Stimulated activated CD4-positive, alpha-beta T cell treated with anti-CD3 and anti-CD28 coated beads, Interleukin-15, amount 100 ng/mL, for 24 hours (primary cell): ENCODE measurements at regions not wholly inside any gene's neighbourhood (a gene's known extent, or its start where the extent isn't known, plus 50 kb on each side); places are given as distances from the start of the nearest gene placed in this dataset.

ENCODE experiments used
- DNase-seq: peaks from one replicate; pipeline ENCODE4 v3.0.0-alpha.2; 2020

GRCh38 chr9:1202512-1203280 lies 152.5 kb downstream of the DMRT2 start:
- no peak for DNase-seq

- no peak for DNase-seq
Measured at GRCh38 chr9:1207686-1208085, 157.5 kb downstream of the DMRT2 start.

GRCh38 chr9:1208157-1208556 lies 158.0 kb downstream of the DMRT2 start:
- DNase-seq, result no peak

DNA sequence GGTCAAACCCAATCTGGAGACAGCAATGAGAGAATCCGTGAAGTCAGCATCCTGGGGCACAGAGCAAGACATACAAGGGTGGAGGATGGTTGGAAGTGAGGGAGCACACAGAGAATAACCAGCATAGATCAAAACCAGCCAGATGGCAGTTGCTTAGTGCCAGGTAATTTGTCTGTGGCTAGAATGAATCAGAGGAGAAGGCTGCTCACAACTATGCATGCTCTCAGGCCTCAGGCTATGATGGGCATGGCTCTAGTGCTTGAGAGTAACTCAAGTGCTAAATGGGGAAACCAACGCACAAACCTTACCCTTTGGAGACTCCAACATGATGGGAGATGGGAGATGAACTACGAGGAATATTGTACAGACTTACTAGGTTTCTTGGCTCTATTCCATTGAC lies 160.8 kb downstream of the DMRT2 start:
- no peak for DNase-seq

DNA sequence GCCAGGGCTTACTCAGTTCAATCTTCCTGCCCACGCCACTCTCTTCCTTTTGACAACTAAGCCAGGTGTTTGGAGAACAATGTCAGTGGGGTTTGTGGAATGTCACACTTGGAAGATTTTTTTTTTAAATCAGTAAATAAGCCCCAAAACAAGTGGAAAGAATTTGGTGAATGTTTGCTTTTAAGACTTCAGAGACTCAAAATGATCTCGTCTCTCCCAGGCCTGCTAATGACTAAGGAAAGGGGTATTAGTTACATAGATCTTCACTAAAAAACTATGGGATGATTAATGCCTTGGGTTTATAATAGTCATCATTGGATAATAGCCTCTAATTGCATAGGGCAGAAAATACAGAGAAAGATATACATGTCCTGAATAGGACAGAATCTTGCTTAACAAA lies 166.4 kb downstream of the DMRT2 start:
- no peak for DNase-seq

GRCh38 chr9:1217076-1217475 lies 166.9 kb downstream of the DMRT2 start:
- no peak for DNase-seq

DNA sequence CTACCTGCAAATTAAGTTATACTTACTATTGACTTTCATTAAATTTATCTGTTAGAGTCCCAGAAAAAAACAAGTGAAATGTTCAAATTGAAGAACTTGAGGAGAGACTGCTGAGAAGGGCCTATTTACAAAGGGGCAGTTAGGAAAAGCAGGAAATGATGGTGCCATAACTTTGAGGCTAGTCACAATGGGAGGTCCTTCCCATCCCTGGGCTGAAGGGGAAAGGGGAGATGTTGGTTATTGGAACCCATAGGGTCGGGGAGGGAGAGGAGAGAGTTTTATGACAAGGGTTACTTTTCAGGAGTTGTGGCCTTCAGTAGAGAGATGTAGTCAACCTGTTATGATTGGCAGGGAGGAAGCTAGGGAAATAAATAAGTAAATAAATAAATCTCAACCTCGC lies 169.1 kb downstream of the DMRT2 start:
- DNase-seq, result no peak

- DNase-seq, result no peak
Measured at GRCh38 chr9:1221298-1221697, 171.1 kb downstream of the DMRT2 start.

DNA sequence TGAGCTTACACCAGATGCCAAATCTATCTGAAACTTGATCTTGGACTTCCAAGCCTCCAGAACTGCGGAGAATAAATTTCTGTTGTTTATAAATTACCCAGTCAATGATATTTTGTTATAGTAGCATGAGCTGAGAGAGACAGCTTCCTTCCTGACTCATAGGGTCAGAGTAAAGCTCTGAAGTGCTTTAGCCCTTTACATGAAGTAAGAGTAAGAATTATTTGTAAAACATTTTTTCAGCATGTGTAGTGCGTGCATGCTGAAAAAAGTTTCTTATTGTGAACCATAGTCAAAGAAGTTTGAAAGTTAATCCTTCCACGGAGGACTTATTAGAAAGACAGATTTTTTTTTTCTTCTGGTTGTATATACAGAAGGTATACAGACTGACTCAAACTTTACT lies 172.4 kb downstream of the DMRT2 start:
- no peak for DNase-seq

- no peak for DNase-seq
Measured at GRCh38 chr9:1231998-1232919, 182.1 kb downstream of the DMRT2 start.

DNA sequence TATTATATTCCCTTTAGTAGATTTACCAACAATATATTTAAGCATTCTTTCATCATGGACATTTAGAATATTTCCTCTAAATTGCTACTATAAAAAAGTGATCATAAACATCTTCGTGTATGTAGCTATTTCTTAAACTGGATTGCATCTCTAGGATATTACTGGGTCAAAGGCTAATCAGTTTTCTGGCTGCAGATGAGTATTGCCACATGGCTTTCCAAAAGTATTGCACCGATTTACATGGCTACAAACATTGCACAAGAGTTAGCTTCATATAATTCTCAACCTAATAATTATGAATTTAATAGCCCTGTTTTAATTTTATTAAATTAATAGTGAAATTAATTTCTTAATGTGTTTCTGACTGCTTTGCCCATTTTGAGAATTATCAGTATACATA lies 183.4 kb downstream of the DMRT2 start:
- DNase-seq, result no peak

- no peak for DNase-seq
Measured at GRCh38 chr9:1235650-1236049, 185.5 kb downstream of the DMRT2 start.

DNA sequence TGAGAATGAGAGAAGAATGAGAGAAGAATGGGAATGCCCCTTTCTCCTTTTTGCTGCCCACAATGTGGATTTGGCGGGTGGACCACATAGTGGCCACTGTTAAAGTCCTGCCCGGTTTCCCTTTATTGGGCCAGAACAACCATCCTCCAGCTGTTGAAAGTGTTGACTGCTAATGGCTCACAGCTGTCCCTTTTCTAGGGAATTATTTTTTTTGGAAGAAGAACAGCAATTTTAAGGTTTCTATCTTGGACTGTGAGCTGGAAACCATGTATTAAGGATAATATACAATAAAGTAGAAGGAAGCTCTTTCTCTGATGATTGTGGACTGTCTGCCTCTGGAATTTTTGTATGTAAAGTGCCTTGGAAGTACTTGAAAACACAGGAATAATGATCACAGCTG lies 185.9 kb downstream of the DMRT2 start:
- DNase-seq, result no peak

GRCh38 chr9:1238407-1238806 lies 188.2 kb downstream of the DMRT2 start:
- DNase-seq, result no peak

GRCh38 chr9:1248743-1249142 lies 198.6 kb downstream of the DMRT2 start:
- no peak for DNase-seq

- DNase-seq, result no peak
Measured at GRCh38 chr9:1253064-1253979, 203.2 kb downstream of the DMRT2 start.

DNA sequence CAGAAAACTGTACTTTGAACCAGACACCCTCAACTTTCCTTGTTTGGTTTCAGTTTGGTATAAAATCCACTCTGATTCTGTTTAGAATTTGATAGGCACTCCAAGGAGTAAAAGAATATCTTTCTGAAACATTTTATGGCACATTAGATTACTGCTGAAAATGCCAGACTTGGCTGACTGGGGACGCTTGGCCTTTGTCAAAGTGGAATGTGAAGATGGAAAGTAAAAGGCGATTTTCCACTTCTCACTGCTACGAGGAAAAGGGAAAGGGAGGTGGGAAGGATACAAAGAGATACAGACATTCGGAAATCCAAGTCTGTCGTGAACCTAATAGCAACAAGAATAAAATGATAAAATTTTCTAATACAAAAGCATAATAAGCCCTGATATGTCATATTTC lies 203.9 kb downstream of the DMRT2 start:
- no peak for DNase-seq

GRCh38 chr9:1256178-1256577 lies 206.0 kb downstream of the DMRT2 start:
- DNase-seq, result no peak

GRCh38 chr9:1261266-1261665 lies 211.1 kb downstream of the DMRT2 start:
- no peak for DNase-seq

GRCh38 chr9:1261879-1262766 lies 212.0 kb downstream of the DMRT2 start:
- DNase-seq, result no peak

- DNase-seq, result no peak
Measured at GRCh38 chr9:1267141-1267570, 217.0 kb downstream of the DMRT2 start.

DNA sequence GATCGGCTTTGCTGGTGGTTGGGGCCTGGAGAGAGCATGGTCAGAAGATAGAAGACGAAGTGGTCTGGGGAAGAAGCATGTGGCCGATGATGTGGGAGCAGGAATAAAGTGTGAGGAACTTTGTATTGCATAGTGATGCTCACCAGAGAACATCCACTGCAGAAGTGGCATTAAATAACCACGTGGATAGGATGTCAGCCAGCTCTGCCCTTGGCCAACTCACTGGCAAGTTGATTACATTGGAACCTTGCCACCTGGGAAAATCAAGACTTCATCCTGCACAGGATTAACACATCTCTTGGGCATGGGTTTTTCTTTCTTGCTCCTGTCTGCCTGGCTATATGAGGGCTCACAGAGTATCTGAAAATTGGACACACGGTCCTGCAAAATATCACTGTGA lies 217.4 kb downstream of the DMRT2 start:
- no peak for DNase-seq
